HL-60 (cell line): ENCODE measurements at regions not wholly inside any gene's neighbourhood (a gene's known extent, or its start where the extent isn't known, plus 50 kb on each side); places are given as distances from the start of the nearest gene placed in this dataset.

Experiments
- GABPA ChIP-seq: IDR thresholded peaks from 2 replicates; pipeline ENCODE4 v1.6.1; 2012; ENCODE audit warnings: low read depth
- POLR2AphosphoS5 ChIP-seq: IDR thresholded peaks from 2 replicates; pipeline ENCODE4 v1.6.1; 2012; ENCODE audit warnings: low read depth
- SPI1 ChIP-seq: IDR thresholded peaks from 2 replicates; pipeline ENCODE4 v1.6.1; 2012; ENCODE audit warnings: low read depth, mild to moderate bottlenecking, borderline replicate concordance
- TF ChIP-seq, protein P1 (sequence below): IDR thresholded peaks from one replicate; pipeline ENCODE4 v1.5.1; 2011; ENCODE audit warnings: low read length, control low read depth, inconsistent platforms; ENCODE audit not compliant: insufficient read depth
- TF ChIP-seq, protein P2 (sequence below): IDR thresholded peaks from 2 replicates; pipeline ENCODE4 v1.6.1; 2012; ENCODE audit warnings: low read depth; ENCODE audit not compliant: insufficient replicate concordance

DNA sequence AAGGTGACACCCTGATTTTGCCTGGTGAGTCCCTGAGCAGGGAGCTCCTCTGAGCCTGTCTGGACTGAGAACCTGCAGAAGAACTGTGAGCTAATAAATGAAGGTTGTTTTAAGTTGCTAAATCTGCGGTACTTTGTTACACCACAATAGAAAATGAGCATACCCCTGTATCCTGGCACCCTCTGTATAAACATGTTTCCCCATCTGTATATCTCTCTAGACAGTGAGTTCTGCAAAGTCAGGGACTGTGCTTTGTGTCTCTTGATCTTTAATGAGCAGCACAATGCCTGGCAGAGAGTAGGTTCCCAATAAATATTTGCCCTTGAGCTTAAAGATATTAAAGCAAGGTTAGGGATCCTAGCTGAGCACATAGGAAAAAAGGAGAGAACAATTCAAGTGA lies 228.8 kb downstream of the OMA1 start:
- TF ChIP-seq POLR2AphosphoS5 (no peak), GABPA (no peak), SPI1 (no peak)
- TF ChIP-seq, protein P1, sequence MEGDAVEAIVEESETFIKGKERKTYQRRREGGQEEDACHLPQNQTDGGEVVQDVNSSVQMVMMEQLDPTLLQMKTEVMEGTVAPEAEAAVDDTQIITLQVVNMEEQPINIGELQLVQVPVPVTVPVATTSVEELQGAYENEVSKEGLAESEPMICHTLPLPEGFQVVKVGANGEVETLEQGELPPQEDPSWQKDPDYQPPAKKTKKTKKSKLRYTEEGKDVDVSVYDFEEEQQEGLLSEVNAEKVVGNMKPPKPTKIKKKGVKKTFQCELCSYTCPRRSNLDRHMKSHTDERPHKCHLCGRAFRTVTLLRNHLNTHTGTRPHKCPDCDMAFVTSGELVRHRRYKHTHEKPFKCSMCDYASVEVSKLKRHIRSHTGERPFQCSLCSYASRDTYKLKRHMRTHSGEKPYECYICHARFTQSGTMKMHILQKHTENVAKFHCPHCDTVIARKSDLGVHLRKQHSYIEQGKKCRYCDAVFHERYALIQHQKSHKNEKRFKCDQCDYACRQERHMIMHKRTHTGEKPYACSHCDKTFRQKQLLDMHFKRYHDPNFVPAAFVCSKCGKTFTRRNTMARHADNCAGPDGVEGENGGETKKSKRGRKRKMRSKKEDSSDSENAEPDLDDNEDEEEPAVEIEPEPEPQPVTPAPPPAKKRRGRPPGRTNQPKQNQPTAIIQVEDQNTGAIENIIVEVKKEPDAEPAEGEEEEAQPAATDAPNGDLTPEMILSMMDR, result no peak
- TF ChIP-seq, protein P2, sequence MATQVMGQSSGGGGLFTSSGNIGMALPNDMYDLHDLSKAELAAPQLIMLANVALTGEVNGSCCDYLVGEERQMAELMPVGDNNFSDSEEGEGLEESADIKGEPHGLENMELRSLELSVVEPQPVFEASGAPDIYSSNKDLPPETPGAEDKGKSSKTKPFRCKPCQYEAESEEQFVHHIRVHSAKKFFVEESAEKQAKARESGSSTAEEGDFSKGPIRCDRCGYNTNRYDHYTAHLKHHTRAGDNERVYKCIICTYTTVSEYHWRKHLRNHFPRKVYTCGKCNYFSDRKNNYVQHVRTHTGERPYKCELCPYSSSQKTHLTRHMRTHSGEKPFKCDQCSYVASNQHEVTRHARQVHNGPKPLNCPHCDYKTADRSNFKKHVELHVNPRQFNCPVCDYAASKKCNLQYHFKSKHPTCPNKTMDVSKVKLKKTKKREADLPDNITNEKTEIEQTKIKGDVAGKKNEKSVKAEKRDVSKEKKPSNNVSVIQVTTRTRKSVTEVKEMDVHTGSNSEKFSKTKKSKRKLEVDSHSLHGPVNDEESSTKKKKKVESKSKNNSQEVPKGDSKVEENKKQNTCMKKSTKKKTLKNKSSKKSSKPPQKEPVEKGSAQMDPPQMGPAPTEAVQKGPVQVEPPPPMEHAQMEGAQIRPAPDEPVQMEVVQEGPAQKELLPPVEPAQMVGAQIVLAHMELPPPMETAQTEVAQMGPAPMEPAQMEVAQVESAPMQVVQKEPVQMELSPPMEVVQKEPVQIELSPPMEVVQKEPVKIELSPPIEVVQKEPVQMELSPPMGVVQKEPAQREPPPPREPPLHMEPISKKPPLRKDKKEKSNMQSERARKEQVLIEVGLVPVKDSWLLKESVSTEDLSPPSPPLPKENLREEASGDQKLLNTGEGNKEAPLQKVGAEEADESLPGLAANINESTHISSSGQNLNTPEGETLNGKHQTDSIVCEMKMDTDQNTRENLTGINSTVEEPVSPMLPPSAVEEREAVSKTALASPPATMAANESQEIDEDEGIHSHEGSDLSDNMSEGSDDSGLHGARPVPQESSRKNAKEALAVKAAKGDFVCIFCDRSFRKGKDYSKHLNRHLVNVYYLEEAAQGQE, result no peak
